HG03066 (cell line): ENCODE measurements at regions not wholly inside any gene's neighbourhood (a gene's known extent, or its start where the extent isn't known, plus 50 kb on each side); places are given as distances from the start of the nearest gene placed in this dataset.

Experiments used
- ATAC-seq: cut with Tn5 transposase; IDR thresholded peaks from one replicate; pipeline ENCODE4 v1.9.1; 2021; ENCODE audit warnings: low read depth; ENCODE audit not compliant: unreplicated experiment

DNA sequence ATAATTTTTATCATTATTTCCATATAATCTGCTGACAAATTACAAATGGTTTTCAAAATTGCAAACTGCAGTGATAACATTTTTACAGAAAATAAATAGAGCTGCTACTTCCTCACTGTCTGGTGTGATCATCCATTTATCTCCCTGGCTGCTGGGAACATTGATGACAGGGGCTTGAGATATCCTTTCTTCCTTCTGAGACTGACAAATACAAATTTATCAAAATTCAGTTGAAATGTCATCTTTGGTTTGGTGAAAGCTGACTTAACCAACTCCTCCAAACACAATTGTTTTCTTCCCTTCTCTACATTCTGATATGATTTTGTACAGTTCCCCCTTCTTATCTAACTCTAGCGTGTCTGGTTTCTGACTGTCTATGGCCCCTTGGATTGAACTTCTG is 611.8 kb upstream of the KLF4 start:
- no peak for ATAC-seq

DNA sequence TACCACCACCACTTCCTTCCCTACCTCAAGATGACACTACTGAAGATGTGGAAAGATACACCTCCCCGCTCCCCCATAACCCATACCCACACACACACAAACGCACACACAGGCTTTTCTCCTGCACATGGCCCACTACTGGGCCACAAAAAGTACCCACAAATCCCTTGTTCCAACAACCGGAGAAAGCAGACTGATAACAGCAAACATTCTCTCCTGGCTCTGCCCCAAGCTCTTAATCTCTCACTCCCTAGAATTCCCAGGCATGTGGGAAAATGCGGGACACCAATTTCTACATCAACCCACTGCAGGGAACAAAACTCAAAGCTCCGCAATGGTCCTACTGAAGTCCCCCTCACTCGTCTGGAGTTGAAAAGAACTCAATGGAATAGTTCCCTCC is 611.0 kb upstream of the KLF4 start:
- no peak for ATAC-seq

DNA sequence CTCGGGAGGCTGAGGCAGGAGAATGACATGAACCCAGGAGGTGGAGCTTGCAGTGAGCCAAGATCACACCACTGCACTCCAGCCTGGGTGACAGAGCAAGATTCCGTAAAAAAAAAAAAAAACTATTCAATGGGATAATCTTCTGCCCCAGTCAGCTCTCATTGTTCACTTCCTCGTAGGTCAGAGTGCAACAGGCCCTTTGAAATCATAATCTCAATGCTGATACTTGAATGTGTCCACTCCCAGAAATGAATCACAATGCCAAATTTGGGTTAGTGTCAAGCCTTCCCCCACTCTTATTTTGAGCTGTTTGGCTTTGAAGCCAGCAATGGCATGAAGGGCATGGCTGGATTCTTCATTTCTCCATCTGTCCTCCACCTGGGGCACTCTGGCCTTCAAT is 610.3 kb upstream of the KLF4 start:
- no peak for ATAC-seq

DNA sequence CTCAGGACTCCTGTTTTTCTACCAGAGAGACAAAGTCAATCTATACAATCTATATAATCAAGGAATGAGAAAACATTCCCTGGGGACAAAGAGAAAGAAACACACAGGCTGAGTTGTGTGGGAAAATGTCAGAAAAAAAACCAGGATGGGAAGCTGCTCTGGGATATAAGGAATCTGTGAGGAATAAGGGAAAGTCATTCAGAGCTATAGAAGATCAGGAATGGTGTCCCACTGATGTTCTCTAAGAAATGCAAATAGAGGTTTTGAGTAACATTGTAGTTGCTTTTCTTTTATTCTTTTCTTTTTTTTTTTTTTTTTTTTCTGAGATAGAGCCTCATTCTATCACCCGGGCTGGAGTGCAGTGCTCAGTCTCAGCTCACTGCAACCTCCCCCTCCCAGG is 605.9 kb upstream of the KLF4 start:
- ATAC-seq: no peak

DNA sequence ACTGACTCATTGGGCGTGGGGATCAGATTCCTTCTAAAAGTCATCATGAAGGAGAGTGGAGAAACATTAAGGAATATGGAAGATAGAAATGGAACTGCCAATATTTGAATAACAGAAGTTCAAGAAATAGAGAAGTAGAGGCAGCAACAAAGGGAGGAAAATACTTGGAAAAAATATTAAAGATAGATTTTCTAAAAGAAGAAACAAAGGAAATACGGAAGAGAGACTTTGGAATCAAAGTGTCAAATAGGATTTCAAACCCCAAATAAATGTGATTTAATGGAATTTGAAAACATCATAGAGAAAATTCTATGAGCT is 605.1 kb upstream of the KLF4 start:
- no peak for ATAC-seq

DNA sequence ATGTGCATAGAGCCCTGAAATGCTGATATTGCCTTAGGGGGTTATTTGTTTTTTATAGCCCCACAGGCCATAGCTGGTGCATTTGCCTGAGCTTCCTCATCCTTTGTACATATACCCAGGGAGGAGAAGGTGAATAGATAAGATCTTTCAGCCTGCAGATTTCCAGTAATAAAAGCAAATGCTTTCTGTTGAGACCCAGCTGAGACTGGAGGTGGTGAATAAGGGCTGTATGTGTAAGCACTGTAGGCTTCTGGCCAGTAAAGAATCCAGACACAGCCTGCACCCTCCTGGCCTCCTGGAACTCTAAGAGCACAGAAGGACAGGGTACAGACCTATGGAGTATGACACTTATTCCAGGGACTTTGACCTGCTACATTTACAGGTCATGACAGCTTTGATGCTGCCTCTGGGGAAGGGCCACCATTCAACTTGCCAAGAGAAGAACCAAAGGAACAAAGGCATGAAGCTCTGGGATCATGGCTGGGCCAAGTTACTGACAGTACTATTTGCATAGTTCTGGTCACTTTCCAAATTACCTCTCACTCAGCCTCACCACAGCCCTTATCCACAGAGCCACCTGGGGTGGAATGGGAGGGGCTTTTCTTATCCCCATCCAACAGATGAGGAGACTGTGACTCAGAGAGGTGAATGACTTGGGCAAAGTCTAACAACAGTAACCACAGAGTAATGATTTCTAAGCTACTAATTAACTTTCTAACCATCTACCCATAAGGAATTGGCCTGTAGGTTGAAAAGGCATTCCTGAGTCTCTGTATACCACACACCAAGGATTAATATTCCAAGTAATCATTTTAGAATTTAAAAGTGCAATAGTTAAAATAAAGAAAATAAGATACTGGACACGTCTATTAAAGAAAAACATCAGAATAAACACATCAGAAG is 604.5 kb upstream of the KLF4 start:
- ATAC-seq: no peak

DNA sequence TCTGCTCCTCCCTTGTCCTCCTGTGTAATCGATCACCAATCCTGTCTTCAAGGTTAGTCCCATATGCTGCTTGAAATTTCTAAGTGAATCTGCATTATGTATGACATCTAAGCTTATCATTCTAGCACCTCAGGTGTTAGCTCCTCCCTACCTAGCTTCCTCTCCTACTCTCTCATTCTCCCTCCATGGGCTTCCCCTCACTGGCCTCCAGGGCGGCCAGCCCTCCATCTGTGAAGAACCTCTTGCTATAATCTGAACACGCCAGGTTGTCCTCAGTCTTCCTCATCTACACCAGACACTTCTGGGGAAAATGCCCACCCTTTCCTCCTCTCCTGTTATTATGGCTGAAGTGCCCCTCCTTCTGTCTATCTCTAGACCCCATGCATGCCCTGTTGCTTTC is 599.3 kb upstream of the KLF4 start:
- no peak for ATAC-seq

DNA sequence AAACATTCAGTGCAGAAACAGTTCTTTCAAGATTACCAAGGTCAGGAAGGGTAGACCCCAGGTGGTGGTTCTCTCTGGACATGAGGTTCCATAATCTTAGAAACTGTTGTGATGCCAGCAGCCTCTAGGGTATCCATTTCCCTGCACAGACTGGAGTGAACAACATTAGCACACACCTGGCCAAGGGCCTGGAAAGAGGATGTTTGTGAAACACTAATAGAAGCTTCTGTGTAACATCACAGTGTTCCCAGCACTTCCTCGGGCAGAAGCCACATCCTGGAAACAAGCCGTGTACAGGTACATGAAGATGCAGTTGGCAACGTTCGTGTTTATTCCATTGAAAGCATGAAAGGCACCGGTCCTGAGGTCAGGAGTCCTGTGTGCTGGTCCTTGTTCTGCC is 598.2 kb upstream of the KLF4 start:
- no peak for ATAC-seq

DNA sequence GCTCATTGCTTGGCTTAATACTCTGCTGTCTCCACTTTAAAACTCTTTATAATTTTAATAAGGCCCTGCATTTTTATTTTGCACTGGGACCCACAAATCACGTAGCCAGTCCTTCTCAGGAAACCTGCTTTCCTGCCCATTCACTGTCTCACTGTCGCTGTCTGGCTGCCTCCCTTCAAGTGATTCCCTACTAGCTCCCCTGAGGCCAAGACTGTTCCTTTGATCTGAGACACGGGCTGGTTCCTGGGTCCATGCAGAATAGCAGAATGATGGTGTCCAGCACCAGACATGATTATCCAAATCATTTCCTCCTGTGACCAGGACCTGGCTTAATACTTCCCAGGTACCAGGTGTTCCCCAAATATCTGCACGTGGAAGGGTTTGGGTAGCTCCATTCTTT is 597.1 kb upstream of the KLF4 start:
- ATAC-seq: no peak

DNA sequence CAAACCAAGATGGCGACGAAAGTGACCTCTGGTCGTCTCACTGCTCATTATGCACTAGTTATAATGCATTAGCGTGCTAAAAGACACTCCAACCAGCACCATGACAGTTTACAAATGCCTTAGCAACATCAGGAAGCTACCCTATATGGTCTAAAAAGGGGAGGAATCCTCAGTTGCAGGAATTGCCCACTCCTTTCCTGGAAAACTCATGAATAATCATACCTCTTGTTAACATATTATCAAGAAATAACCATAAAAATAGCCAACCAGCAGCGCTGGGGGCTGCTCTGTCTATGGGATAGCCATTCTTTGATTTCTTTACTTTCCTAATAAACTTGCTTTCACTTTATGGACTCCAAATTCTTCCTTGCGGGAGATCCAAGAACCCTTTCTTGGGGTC is 595.7 kb upstream of the KLF4 start:
- no peak for ATAC-seq

DNA sequence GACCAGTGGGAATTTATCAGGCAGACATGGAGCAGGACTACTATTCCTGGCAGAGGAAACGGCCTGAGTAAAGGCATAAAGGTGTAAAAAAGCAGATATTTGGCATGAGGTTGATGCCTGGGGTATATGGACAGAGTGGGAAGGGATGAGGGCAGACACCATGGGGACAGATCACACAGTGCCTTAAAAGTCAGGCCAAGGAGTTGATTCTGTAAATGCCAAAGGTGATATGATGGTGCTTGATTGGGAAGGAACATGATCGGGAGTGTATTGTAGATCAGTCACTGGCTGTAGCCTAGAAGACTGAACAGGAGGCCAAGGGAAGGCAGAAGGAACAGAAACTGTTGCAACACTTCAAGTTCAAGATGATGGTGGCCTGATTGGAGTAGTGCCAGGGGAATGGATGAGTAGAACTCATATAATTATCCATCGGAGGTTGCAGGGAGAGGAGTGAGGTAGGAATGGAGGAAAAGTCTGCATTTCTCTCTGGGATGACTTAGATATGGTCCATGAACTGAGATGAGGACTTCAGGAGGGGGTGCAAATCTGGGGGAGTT is 594.3 kb upstream of the KLF4 start:
- no peak for ATAC-seq

DNA sequence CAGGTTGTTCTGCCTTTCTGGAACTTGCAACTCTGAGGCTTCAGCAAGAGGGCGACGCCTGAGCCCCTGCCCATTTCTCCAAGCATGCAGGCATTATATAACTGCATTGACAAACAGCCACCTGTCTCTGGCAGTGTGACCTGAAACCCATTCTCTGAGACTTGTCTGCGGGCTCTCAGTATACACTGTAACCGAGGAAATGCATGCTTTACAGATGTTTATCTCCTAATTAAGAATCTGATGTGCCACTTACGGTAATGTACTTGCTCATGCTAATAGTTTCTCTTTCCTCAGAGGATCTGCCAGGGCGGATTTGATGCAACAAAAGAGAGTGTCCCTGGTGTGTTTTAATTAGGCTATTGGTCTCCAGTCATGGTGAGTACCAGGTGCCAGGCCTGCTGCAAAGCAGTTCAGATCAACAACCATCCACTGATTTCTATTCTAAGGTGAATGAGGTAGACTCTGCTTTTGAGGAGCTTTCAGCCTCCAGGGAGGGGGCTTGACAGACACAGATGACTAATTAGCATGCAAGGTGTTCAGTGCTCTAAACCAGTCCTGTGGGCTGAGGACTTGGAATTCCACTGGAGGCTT is 593.7 kb upstream of the KLF4 start:
- no peak for ATAC-seq

DNA sequence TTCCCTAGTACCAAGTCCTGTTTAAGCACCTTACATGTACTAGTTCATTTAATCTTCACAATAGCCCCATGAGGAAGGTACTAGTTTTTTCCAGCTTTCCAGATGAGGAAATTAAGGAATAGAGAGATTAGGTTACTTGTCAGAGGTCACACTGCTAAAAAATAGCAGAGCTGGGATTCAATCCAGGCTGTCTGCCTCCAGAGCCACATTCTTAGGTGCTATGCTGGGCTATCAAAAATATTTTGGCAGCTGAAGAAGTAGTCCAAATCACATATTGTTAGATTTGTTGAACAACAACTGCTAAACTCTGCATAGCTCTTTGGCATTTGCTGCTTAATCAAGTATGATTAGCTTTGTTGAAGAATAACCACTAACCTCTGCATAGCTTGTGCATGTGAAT is 591.5 kb upstream of the KLF4 start:
- ATAC-seq: no peak

DNA sequence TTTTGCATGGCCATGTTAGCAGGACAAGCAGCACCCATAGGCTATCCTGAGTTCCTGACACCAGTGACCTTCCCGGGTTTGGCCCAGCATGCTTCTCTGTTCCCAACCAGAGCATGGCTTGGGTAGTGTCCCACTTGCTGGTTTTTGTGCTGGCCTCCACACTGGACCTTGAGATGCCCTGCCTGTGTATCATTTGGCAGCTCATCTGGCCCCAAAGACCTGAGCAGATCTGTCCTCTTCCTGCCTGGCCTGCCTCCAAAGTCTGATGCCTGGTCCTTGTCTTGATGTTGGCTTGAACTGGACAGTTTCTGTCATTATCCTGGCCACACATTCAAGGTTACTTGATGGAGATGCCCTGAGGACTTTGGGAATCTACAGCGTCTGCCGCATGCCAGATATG is 590.7 kb upstream of the KLF4 start:
- ATAC-seq: no peak

DNA sequence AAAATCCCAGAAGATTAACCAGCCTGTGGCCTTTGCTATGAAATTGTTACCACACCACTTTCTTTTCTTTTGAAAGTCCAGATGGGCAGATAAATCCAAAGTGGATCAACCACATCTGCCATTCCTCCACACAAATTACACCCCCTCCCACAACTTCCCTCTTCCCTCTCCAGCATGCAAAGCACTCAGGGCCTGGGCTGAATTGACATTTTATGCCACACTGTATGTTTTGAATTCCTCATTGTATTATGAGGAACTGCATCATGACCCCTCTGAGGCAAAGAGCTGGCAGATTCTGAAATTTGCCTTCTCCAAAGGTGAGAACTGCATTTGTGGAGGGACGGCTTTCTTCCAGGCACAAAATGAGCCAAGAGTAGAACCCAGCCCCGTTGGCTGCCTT is 589.2 kb upstream of the KLF4 start:
- ATAC-seq: no peak

DNA sequence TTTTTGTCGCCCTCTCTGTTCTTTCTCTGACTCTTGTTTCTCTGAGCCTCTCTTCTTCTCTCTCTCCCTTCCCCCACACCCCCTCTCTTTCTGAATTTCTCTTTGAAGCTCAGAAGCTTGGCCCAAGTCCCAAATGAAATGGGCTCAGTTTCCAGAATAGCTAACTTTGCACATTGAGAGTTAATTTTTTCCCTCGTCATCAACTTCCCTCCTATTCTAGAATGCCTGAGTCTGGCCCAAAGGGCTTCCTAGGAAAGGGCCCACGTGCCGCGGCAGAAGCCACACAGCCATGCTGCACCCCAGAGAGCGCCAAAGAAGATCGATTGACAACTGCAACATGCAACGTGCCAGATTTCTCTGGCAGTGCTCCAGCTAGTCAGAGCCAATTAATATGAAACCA is 588.8 kb upstream of the KLF4 start:
- ATAC-seq: no peak

DNA sequence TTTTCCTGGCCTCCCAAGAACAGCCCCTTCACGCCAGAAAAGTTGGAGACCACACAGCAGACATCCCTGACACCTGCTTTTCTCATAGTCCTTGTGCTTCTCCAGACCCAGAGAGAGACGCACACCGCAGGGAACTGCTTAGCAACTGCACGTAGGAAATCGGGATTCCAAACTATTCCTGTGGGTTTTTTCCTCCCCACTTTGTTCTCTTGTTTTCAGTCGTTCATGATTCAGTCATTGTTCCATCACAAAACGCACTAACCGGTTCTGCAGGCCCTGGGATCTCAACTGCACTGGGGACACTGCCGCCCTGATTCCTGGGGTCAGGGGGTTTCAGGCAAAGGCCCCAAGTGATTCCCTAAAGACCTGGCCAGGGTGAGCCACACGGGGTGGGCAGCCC is 588.0 kb upstream of the KLF4 start:
- no peak for ATAC-seq

DNA sequence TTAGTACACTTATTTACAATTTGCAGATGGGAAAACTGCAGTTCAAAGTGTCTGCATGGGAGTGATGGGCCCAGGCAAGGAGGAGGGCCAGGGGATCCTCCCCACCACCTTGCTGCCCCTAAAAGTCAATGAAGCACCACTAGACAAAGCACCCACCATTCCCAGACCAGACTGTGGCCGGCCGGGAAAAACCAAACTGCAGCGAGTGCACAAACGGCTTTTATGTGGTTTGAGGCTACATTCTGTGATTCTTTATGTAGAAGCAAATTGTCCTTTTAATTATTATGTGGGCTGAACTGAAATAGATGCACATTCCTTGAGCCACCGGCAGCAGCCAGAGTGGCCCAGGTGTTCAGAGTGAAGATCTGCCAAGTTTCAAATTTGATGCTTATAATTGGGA is 585.3 kb upstream of the KLF4 start:
- ATAC-seq: no peak

DNA sequence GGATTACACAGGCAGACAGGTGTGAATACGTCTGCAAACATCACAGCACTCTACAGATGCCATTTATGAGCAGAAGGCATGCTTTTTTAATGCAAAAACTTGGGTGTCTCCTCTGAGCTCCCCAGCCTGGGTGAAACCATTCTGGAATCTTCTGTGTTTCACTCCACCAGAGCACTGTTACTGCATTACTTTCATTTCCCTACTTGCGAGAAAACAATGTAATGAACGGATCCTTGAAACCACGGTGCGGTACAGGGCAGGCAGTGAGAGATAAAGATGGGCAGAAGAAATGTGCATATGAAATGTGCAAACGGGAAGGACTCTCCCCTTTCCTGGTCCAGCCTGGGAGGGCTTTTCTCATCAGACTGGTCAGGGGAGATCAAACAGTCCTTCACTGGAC is 584.3 kb upstream of the KLF4 start:
- ATAC-seq: no peak

DNA sequence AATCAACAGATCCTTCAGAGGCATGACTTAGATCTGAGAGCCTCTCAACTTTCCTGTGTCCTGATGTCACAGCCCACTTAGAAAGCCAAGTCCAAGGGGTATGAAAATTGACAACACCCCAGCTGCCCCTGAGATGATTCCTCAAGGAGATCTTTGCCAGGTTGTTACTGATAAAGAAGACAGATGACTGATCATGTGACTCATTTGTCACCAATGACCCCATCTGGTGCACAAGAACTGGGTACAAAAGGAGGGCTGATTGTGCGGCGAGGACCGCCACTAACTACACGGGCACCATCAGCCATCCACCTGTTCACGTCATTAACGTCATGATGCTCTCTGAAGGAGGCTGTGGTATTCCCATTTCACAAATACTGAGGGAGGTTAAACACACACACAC is 583.2 kb upstream of the KLF4 start:
- ATAC-seq: no peak

DNA sequence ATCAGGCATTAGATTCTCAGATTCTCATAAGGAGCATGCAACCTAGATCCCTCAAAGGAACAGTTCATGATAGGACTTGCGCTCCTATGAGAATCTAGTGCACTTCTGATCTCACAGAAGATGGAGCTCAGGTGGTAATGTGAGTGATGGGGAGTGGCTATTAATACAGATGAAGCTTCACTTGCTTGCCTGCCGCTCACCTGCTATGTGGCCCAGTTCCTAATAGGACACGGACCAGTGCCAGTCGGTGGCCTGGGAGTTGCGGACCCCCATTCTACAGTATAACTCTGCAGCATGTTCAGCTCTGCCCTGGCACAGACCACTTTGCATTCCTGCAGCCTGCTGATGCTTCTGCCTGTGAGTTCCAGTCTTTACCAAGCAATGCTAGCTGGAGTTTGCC is 581.3 kb upstream of the KLF4 start:
- ATAC-seq: no peak

DNA sequence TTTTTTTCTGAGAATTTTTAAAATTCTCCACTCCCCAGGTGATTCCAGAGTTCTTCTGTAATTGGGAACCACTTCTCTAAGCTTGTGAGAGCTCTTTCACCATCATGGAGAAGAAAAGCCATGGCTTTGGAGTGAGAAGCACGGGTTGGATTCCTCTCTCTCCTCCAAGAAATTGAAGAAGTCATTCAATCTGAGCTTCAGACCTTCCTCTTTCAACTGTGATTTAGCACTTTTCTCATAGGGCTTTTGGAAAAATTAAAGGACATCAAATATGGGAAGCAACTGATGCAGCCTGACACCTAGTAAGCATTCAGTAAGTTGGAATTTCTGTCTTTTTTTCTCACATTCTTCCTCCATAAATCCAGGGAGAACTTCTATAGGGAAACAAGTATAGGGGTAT is 580.4 kb upstream of the KLF4 start:
- no peak for ATAC-seq
